ENCODE measurements at regions not wholly inside any gene's neighbourhood (a gene's known extent, or its start where the extent isn't known, plus 50 kb on each side); places are given as distances from the start of the nearest gene placed in this dataset.
"Not testable (repeated sequence)": the region's sequence is repeated elsewhere in the genome, so short reads cannot be mapped to it uniquely, and the experiment has no call there.

DNA sequence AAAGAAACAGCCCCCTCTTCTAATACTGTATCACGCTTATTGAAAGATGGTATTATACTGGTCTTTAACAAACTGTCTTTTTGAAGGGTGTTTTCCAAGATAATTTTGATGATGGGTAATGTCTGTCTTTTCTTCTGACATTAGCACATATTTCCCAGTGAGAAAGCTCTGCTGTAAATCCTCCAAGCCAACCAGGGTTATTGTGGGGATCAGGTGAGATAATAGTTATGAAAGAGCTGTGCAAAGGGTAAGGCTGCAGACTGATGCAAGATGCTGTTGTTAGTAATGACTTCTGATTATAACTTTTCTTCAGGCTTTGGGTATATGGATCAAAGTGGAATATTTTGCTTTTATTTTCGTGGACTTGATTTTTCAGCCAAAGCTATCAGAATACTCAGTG lies 581.7 kb downstream of the REEP3 start:
- DNase-seq (ENCODE audit: extremely low read depth in 1 of 2, low read depth in 1 of 2), result no peak

DNA sequence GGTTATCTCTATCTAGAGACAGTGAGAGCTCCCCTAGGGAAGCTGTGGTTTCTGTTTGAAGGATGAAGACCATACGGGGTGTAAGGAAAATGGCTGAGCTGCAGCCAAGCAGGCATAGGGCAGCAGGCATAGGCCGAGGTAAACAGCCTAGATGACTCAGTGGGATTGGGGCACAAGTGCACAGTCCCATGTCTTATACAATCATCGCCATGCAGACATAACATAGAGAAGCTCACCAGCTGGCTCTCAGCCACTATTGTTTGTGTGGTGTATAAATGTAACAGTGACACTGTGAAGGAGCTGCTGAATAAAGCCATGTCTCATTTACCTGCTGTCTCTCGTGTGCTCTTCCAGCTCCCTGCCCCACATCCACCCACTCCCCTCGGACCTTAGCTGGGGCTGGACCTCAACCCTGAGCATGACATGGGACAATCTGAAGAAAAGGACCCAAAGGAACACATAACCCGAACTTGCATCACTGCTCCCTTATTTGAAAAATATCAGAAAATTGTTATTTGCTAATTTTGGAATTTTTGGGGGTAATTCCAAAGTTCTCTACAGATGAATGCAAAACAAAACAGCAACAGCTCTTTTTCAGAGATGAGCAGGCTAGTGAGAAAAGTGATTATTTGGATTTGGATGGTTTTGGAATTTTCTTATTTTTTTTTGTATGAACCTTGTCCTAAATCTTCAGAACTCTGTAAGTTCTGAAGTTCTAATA lies 582.7 kb downstream of the REEP3 start:
- DNase-seq (ENCODE audit: extremely low read depth in 1 of 2, low read depth in 1 of 2), result no peak

DNA sequence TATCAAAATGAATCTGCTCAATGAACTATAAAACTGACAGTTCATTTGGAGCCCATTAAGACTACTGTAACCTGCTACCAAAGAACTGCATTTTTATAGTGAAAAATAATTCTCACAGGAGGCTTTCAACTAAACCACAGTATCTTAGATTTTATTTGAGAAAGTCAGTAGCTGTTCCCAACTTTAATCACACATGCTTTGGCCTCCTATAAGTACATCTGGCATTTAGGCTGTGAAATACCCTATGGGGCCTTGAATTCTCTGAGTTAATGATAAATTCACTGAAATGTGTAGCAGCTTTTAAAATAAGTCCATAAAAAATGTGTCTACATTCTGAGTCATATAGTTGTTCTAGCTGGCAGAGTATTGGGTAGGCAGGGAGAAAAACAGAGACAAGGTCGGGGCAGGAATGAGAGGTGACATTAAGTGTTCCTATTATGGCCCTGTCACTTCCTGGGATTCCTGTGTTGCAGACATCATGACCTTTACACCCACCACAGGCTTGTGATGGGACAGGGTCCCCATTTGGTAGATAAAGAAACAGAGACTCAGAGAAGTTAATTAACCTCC lies 588.8 kb downstream of the REEP3 start:
- DNase-seq (ENCODE audit: extremely low read depth in 1 of 2, low read depth in 1 of 2), result no peak

DNA sequence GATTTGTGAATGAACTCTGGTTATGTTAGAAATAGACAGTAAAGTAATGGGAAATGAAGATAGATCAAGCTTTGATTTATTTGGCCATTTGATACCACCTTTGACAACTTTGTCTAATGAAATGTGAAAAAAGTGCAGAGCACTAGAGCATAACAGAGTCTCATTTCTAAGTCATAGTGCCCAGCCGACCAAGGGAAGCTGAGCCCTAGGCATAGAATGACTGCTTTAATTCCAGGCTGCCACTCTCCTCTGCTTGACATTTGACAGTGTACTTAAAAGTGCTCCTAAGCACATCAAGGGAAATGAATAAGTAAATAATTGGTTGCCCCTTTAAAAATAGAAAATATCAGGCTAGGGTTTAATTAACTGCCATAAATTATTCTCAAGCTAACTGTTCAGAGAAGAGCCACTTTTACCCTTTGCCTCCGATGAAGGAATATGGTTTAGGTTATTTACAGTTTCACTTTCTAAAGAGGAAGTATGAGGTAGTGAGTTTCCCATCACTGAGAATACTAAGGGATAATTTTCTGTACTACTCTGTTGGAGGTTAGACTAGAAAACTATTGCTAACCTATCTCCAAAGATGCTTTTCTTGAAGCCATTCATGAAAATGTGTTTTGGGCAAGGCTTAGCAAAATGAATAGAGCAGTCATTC lies 591.6 kb downstream of the REEP3 start:
- no peak for DNase-seq (ENCODE audit: extremely low read depth in 1 of 2, low read depth in 1 of 2)

DNA sequence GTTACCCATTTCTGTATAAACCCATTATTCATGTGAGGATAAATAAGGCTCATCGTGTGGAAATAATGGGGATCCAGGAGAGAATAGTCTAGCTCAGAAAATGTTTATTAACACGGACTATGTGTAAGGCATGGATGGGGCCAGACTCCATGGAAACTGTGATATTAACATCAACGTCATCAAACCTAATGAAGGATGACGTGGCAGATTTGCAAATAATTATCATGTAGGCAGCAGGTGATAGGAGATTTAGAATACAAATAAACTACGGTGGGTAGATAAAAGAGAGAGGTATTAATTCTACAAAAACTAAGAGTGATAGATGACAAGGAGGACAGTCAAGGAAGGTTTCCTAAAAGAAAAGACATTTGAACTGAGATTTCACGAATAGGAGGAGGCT lies 592.2 kb downstream of the REEP3 start:
- no peak for DNase-seq (ENCODE audit: extremely low read depth in 1 of 2, low read depth in 1 of 2)

DNA sequence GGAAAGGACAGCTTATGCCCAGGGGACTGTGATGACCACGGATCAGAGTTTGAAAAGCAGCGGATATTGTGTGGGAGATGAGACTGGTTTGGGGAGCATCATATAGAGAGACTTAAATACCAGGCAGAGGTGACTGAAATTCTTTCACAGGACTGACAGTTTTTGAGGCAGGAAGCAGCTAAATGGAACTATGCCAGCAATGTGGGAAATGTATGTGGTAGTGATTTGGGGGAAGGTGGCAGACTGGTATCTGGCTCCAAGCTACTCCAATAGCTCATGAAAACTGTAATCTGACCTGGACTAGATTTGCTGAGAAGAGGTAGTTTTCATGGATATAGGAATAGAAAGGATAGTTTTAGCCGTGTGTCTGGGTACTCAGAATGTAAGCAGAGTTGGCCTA lies 592.6 kb downstream of the REEP3 start:
- DNase-seq (ENCODE audit: extremely low read depth in 1 of 2, low read depth in 1 of 2), result no peak

DNA sequence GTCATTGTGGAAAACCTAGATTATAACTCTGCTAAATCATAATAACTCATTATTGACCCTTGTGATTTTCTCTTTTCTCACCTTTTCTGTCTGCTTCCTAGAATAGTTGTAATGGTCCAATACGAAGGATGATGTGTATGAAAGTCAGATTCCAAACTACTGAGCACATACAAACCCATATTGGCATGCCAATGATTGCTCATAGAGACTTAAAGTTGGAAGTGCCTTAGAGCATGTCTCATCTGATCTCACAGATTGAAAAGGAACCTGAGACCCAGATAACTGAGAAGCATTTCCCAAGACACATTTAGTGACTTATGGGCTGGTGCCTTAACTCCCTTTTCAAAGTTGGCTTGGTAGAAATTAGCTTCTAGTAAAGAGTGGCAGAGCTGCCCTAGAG lies 594.3 kb downstream of the REEP3 start:
- no peak for DNase-seq (ENCODE audit: extremely low read depth in 1 of 2, low read depth in 1 of 2)

DNA sequence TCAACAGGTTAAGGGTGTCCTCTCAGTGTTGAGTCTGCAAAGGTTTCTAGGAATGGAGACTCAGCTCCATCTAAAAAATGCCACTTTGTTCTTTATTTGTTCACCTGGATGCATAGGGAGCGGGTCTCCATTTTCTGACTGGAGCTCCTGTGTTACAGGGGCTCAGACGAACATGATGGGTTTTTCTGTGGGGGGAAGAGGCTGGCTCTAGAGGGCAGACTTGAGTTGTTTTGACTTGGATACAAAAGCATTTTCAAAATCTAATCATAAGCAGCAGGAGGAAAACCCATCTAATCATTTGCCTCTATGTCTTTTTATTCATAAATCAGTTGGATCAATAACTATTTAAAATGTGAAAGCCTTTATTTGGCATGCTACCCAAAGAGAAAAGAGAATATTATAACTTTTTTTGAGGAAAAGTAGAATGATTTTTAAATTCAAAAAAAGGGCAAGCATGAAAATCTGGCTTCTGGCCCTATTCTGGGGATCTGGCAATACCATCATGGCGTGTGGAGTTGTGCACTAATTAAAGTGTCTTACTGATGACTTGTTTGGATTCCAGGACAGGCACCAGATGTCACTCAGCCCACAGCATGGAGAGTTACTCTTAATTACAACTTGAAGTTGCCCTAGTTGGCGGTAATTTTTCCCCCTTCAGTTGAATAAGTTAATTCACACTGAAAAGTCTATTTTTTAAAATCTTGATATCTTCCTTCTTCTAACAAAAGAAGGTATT lies 594.9 kb downstream of the REEP3 start:
- DNase-seq (ENCODE audit: extremely low read depth in 1 of 2, low read depth in 1 of 2), result no peak

DNA sequence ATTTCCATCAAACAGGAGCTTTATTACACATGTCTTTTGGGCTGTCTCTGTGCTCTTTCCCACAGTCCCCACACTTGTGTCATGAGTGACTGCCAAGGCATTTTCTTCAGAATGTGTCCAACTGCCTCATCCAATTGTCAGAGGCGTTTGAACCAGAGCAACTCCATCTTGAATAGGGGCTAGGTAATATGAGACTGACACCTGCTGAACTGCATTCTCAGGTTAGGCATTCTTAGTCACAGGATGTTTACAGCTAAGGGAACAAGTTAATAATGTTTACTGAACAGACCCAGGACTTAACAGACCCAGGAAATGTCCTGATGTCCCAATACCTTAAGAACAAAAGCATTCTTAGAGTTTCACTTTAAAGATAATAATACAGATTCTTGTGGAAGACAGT lies 595.5 kb downstream of the REEP3 start:
- DNase-seq (ENCODE audit: extremely low read depth in 1 of 2, low read depth in 1 of 2), result no peak

DNA sequence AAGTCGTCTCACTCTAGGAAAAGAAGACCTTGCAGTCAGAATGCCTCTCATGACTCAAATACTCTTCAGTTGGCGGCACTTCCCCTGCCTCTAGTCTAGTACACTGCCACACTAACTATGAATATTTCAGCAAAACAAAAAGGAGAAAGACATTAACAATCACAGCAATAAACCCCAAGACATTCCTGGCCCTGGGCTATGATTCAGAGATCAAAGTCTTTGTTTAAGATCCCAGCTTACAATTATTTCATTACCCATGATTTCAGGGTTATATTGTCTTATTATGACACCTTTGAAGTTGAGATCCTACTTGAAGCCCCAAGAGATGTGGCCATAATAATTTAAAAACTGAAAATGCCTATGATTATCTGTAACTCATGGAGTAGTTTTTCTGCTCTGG lies 597.5 kb downstream of the REEP3 start:
- no peak for DNase-seq (ENCODE audit: extremely low read depth in 1 of 2, low read depth in 1 of 2)

DNA sequence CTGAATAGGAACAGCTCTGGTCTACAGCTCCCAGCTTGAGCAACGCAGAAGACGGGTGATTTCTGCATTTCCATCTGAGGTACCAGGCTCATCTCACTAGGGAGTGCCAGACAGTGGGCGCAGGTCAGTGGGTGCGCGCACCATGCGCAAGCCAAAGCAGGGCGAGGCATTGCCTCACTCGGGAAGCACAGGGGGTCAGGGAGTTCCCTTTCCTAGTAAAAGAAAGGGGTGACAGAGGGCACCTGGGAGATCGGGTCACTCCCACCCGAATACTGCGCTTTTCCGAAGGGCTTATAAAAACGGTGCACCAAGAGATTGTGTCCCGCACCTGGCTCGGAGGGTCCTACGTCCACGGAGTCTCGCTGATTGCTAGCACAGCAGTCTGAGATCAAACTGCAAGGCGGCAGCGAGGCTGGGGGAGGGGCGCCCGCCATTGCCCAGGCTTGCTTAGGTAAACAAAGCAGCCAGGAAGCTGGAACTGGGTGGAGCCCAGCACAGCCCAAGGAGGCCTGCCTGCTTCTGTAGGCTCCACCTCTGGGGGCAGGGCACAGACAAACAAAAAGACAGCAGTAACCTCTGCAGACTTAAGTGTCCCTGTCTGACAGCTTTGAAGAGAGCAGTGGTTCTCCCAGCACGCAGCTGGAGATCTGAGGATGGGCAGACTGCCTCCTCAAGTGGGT lies 599.2 kb downstream of the REEP3 start:
- not testable (repeated sequence) for DNase-seq (ENCODE audit: extremely low read depth in 1 of 2, low read depth in 1 of 2)

DNA sequence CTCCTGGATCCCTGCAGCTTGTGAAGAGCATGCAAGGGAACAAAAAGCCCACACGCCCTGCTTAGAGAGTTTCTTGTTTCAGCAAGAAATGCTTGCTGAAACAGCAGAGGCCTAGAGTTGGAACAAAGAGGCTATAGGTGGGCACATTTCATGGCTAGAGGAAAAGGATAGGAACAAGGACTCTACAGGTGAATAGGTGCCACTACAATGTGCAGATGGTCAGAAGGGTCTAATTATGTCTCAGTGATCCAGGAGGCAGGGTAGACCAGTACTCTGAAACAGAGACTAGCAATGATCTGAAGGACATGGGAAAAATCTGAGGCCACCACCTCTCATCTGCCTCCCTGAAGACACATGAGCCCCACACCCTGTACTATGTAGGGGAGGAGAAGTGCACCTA lies 609.0 kb downstream of the REEP3 start:
- no peak for DNase-seq (ENCODE audit: extremely low read depth in 1 of 2, low read depth in 1 of 2)

DNA sequence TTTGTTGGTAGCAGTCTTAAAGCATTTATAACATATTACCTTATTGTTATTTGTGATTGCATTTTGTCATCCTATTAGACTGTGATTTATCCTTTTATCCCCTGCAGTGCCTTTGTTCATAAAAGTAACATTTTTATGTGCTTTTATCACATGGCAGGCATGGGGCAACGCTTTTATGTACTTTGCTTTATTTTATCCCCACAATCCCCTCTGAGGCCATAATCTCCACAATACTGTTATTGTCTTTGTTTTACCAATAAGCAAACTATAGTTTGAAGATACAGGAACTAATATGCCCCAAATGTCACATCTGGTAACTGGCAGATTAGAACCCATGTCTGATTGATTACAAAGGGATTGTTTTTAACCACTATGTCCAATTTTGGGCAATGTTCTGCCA lies 613.5 kb downstream of the REEP3 start:
- no peak for DNase-seq (ENCODE audit: extremely low read depth in 1 of 2, low read depth in 1 of 2)

DNA sequence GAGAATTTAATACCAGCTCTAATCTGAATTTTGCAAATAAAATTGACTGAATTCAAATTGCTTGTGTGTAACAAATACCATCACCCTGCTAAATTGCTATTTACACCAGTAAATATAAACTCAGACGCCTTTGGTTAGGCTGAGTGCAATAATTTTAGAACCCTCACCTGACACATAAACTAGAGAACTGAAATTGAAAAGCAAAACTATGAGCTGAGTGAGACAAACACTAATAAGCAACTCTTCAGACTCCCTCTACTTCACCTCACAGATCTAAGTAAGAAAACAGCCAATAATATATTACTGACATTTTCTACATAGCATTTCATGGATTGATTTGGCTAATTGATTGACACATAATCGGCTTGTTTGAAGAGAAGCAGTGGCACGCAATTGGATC lies 621.2 kb downstream of the REEP3 start:
- DNase-seq (ENCODE audit: extremely low read depth in 1 of 2, low read depth in 1 of 2), result no peak

DNA sequence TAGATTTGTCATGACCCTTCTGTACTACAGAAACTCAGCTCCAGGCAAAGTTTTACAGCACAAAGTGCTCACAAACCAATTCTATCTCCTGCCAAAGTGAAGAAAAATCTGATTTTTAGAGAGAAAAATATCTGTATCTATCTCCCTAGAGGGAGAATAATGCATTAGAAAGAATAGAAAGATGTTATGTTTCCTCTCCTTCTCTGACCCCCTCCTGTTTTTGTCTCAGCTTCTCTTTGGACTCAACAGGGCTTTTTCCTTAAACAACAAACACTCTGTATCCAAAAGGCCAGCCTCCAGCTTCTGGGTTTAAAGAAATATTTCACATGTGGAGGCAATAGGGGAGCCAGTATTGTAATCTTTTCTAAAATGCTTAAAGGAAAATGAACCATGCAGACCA lies 627.4 kb downstream of the REEP3 start:
- no peak for DNase-seq (ENCODE audit: extremely low read depth in 1 of 2, low read depth in 1 of 2)

DNA sequence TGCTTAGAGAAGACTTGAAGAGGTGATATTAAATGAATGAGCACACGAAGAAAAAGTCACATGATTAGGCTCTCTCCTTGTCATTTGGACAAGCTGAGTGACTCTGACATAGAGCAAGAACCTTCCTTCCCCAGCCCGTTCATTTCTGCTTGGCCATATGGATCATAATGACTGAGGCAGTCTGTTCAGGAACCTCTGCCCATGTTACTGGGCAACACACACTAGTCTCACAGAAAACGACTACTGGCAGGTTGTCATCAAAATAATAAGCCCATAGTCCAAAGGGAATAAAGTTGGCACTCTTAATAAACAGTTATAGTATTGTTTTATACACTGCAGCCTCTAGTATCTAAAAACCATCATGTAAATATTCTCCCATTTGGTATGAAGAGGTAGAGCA lies 635.0 kb downstream of the REEP3 start:
- DNase-seq (ENCODE audit: extremely low read depth in 1 of 2, low read depth in 1 of 2), result no peak

DNA sequence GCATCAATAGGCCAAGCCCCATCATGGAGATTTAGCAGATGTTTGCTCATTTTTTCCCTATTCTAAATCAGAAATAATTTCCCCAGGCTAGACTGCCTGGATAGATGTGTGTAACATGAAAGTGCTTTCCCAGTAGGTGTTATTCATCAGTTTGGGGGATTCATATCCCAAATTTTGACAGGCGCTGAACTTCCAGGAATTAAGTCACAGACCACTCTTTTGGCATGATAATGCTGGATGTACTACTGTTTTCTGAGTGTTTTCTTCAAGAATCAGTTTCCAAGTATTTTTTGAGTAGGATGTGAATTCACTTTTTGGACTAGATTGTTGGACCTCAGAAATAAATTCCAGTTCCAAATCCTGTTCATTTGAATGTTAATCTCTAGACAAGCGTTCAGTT lies 637.4 kb downstream of the REEP3 start:
- DNase-seq (ENCODE audit: extremely low read depth in 1 of 2, low read depth in 1 of 2), result no peak

DNA sequence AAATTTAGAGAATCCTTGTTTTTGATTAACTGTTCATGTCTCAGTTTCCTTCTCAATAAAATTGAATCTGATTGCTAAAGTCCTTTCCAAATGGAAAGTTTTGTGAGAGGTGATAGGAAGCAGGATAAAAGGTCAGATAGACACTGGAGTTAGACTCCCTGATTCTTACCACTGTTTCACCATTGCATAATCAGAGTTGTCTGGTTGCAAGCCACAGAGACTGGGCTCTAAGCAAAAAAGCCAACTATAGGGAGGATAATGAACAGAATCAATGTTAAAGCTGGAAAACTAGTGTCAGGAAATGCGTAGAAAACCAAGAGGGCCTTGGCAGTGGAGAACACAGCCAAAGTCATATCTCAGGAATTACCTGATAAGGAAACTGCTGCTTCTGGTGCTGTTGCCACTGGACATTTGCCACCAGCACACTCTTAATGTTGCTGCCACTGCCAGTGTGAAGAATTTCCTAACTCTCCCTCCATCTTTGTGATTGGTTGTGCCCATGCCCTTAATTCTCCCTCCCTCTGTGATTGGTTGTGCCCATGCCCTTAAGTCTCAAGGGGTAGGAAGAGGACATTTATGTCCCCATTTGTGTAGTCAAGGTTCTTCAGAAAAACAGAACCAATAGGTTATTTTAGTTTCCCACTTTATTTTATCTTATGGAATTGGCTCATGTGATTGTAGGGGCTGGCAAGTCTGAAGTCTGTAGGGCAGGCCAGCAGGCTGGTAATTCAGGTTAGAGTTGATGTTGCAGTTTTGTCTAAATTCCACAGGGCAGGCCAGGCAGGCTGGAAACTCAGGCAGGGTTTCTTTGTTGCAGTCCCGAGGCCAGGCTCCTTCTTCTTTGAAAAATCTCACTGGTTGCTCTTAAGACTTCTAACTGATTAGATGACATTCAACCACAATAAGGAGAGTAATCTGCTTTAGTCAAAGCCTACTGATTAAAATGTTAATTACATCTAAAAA lies 639.0 kb downstream of the REEP3 start:
- DNase-seq (ENCODE audit: extremely low read depth in 1 of 2, low read depth in 1 of 2), result no peak

DNA sequence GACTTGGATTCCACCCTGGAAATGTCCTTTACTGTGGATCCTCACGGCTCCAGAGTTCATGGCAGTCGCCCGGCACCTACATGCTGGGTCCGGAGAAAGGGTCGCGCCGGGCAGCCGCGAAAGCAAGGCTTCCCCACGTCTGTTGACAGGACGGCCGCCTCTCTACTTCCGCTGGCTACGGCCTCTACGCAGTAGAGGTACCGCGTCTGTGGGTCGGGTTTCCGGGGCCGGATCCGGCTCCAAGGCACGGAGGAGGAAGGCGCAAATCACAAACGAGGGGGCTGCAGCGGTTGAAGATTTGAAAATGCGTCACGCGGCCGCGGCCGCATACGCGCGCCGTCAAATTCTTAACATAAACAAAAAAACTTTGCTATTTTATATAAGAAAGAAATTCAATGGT lies 649.6 kb downstream of the REEP3 start:
- no peak for DNase-seq (ENCODE audit: extremely low read depth in 1 of 2, low read depth in 1 of 2)

DNA sequence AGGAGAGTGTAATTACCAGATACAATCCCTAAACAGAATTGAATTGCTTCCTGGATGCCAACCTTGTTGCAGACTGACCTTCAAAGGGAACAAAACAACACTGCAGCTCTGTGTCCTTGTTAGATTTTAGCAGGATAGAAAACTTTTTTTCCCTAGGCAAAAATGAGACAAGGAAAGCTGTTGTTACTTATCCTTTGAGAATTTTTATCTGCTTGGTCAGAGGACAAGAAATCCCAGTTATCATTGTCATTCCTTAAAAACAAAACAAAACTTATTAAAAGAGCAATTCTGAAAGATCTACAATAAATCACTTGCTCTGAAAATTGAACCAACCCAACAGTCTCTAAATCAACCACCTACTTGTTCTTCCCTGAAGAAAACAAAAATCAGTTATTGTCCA lies 652.6 kb downstream of the REEP3 start:
- DNase-seq (ENCODE audit: extremely low read depth in 1 of 2, low read depth in 1 of 2), result no peak

Measured in activated CD8-positive, alpha-beta memory T cell treated with anti-CD3 and anti-CD28 coated beads for 1 hour (primary cell).